ENCODE measurements at regions not wholly inside any gene's neighbourhood (a gene's known extent, or its start where the extent isn't known, plus 50 kb on each side); places are given as distances from the start of the nearest gene placed in this dataset.

- TF ChIP-seq CTCF (IDR thresholded peaks at IDR 0.05) (no peak), POLR2A (IDR thresholded peaks at IDR 0.05) (no peak)
Observed at GRCh38 chr13:70755456-70755855, 647.2 kb upstream of the KLHL1 start.
